ENCODE measurements at regions not wholly inside any gene's neighbourhood (a gene's known extent, or its start where the extent isn't known, plus 50 kb on each side); places are given as distances from the start of the nearest gene placed in this dataset.

DNA sequence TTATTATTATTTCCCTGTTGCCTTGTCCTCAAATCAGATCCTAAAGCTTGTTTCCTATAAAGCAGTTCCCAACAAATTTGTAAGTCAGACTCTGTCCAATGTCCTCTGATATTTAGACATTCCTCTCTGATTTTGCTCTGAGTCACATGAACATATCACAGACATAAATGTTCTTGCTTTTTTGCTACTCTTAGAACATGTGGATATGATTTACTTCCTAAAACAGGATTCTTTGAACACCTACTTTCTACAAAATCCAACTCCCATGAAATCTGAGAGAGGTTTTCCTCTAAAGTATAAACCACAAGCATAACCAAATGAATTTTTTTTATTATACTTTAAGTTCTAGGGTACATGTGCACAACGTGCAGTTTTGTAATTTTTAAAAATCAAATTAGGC lies 181.3 kb upstream of the SLC38A2 start:
- TF ChIP-seq CTCF (IDR thresholded peaks at IDR 0.05) = no peak
- TF ChIP-seq POLR2AphosphoS5 (IDR thresholded peaks at IDR 0.05) = no peak
- TF ChIP-seq POLR2A (IDR thresholded peaks at IDR 0.05) = no peak

Measured in upper lobe of left lung (tissue), 4 donors.